Mucosa of gallbladder (tissue), 1 donor: ENCODE measurements at regions not wholly inside any gene's neighbourhood (a gene's known extent, or its start where the extent isn't known, plus 50 kb on each side); places are given as distances from the start of the nearest gene placed in this dataset.
"Not testable (repeated sequence)": the region's sequence is repeated elsewhere in the genome, so short reads cannot be mapped to it uniquely, and the experiment has no call there.

Source experiments
- DNase-seq: peaks from one replicate; pipeline ENCODE4 v3.0.0-alpha.2; 2020; ENCODE audit warnings: low spot score
- donor health status: DM: no; HTN: no; CAD: no.

DNA sequence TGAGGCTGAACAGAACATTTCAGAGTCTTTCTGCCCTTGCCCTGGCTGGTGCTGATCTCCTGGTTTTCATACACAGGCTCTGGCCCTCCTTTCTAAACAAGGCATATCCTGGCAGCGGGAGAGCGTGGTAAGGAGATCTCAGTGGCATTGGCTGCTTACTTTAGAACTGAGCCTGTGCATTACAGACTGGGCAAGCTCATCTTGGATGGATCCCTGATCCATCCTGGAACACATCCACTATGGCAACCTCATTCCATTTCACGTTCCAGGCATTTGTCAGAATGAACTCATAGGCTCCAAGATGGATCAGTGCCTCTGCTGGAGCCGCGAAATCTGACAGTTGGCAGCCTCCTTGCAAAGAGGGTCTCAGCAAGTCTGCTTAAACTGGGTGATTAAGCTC lies 224.5 kb upstream of the PELI2 start:
- DNase-seq: peak; percentile 25

GRCh38 chr14:55897031-55897430 lies 221.2 kb upstream of the PELI2 start:
- DNase-seq: no peak

GRCh38 chr14:55898938-55899337 lies 219.3 kb upstream of the PELI2 start:
- DNase-seq: no peak

DNA sequence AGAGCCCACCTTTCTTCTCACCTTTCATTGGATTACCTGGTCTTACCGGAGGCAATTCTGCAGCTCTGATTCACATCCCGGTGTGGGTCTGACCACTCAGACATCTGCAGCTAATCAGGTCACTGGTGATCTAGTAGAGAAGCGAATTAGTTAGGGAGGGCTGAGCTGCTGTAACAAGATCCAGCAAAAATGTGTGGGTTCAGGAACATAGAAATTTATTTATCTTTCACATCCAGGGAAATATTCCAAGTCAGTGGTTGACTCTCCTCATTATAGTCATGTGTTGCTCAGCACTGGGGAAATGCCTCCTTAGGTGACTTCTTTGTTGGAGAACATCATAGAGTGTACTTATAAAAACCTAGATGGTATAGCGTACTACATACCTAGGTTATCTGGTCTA lies 218.7 kb upstream of the PELI2 start:
- no peak for DNase-seq

- DNase-seq: no peak
Observed at GRCh38 chr14:55900749-55901148, 217.5 kb upstream of the PELI2 start.

DNA sequence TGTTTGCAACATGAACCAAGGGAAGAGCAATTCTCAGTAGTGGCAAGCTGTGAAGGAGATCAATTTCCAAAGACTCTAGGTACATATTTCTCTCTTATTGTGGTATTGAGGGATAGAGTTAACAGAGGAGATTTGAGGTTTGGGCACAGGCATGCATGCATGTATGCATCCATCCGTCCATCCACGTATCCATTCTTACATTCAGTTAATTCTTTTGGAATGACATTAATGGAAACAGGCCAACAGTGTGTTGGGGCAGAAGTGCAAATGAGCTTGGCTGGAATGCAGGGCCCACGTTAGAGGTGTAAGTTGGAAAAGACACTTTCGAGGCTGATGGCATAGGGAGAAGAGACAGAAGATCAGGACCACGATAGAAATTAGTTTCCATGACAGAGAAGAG lies 216.9 kb upstream of the PELI2 start:
- DNase-seq: no peak

- DNase-seq: no peak
Observed at GRCh38 chr14:55902241-55902640, 216.0 kb upstream of the PELI2 start.

GRCh38 chr14:55904086-55904485 lies 214.1 kb upstream of the PELI2 start:
- no peak for DNase-seq

DNA sequence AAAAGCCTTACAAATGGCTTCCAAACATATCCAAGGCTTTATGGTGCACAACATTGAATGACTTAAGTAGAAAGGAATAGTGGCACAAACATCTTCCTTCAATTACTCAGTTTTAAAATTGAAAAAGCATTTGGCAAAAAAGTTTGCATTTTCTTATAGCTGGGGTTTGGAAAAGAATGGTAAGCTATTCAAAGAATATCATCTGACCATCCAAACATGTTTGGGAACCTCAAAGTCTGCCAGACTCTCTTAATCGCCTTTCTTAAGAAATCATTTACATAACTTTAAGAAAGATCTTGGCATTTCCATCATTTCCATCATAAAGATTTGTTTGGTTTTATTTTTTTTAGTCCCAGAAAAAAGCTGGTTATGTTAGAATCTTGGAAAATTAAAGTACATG lies 210.1 kb upstream of the PELI2 start:
- no peak for DNase-seq

- no peak for DNase-seq
Observed at GRCh38 chr14:55909879-55910278, 208.3 kb upstream of the PELI2 start.

DNA sequence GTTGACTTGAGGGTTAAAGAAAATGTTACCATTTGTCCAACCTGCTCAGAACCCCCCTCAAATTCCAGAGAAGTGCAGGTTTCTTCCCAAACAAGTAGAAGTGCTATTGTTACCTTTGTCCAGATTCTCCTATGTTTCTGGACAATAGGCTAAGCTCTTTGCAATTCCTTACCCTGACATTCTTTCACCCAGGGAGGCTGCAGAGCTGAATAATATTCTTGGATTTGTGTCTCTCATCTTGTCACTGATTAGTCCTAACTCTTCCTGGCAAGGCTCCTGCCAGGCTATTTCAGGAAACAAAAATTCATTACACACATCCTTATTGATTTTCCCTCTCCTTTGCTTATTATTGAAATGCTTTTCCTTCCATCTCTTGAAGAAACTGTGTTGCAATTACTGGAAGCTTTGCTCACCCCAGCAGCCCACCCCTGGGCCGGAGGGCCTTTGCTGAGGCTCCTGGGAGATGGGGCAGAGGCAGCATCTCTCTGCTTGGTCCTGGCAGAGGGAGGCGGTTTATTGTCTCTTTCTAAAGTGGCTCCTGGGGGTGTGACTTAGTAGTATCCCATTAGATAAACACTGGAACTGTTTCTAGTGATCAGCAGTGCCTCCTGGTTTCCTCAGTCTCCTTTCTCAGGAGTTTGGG lies 207.5 kb upstream of the PELI2 start:
- peak; percentile 30 for DNase-seq

DNA sequence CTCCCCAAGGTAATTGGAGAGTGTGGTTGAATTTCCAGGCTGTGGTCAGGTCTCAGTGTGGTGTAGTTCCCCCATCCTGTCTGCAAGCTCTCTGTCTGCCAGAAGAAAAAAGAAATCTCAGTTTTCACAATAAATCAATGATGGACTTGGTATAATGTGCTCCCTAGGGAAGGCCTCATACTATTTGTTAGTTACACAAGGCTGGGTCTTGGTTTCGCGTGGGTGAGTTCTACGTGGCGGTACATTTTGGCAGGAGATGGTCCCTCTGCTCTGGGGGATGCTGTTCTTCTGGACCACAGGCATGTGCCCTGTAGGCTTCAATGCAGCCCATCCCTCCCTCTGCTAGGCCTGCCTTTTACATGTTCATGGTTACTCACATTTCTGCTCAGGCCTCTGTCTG lies 206.4 kb upstream of the PELI2 start:
- DNase-seq: no peak

GRCh38 chr14:55912344-55912743 lies 205.9 kb upstream of the PELI2 start:
- DNase-seq: no peak

GRCh38 chr14:55913324-55914025 lies 204.7 kb upstream of the PELI2 start:
- peak; percentile 42 for DNase-seq

- no peak for DNase-seq
Observed at GRCh38 chr14:55914771-55915170, 203.4 kb upstream of the PELI2 start.

GRCh38 chr14:55915456-55915855 lies 202.8 kb upstream of the PELI2 start:
- no peak for DNase-seq

GRCh38 chr14:55919800-55920199 lies 198.4 kb upstream of the PELI2 start:
- DNase-seq: not testable (repeated sequence)

GRCh38 chr14:55921511-55921910 lies 196.7 kb upstream of the PELI2 start:
- no peak for DNase-seq

- DNase-seq: no peak
Observed at GRCh38 chr14:55926007-55926406, 192.2 kb upstream of the PELI2 start.

DNA sequence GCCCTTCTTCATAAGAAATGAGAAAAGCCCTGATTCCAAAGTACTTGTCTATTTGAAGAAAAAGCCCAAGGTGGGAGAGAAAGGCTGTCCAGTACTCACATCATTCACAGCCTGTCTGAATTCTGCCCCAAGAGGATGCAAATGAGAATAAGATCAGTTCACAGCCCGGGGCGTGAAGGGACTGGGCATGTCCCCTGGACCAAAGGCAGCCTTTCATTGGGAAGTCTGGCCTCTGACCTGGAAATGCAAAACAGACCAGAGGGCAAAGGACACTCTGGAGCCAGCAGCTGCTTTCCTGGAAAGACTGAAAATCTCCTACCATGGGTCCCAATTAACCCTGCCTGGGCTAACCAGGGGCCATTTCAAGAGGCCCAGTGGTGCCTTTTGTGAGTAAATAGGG lies 191.2 kb upstream of the PELI2 start:
- DNase-seq: no peak

- no peak for DNase-seq
Observed at GRCh38 chr14:55928276-55928675, 189.9 kb upstream of the PELI2 start.

GRCh38 chr14:55929136-55929535 lies 189.1 kb upstream of the PELI2 start:
- DNase-seq: no peak

DNA sequence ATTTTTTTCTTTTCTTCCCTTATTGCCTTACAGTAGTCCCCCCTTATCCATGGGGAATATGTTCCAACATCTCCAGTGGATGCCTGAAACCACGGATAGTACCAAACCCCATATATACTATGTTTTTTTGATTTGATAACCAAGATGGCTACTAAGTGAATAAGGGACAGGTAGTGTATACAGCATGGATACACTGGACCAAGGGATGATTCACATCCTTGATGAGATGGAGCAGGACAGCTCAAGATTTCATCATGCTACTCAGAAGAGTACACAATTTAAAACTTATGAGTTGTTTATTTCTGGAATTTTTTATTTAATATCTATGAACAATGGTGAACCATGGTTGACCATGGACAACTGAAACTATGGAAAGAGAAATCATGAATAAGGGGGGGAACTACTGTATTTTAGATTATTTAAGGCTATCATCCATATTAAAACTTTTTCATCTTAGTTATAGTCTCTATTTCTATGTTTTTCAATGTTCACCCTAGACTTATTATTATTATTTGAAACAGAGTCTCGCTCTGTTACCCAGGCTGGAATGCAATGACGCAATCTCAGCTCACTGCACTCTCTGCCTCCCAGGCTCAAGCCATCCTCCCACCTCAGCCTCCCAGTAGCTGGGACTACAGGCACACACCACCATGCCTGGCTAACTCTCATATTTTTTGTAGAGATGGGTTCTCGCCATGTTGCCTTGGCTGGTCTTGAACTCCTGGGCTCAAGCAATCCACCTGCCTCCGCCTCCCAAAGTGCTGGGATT lies 188.0 kb upstream of the PELI2 start:
- DNase-seq: no peak
